H9 (cell line): ENCODE measurements at regions not wholly inside any gene's neighbourhood (a gene's known extent, or its start where the extent isn't known, plus 50 kb on each side); places are given as distances from the start of the nearest gene placed in this dataset.

Source experiments
- DNase-seq: peaks from one replicate; pipeline ENCODE4 v3.0.0-alpha.2; 2017
- H2AFZ ChIP-seq: one replicate; pipeline ENCODE4 v1.6.1; 2013; ENCODE audit warnings: mild to moderate bottlenecking, low read length, control low read depth, moderate library complexity
- H2AK5ac ChIP-seq: 2 replicates; pipeline ENCODE4 v1.6.1; 2013; ENCODE audit warnings: low read length, control low read depth, mixed read lengths; ENCODE audit not compliant: insufficient read length
- H2BK120ac ChIP-seq: one replicate; pipeline ENCODE4 v1.6.1; 2013; ENCODE audit warnings: low read depth, mild to moderate bottlenecking, low read length, control low read depth, inconsistent platforms; ENCODE audit not compliant: poor library complexity, severe bottlenecking
- H2BK12ac ChIP-seq: 2 replicates; pipeline ENCODE4 v1.6.1; 2013; ENCODE audit warnings: low read length, control low read depth, mixed read lengths, low read depth; ENCODE audit not compliant: insufficient read length
- H2BK15ac ChIP-seq: 2 replicates; pipeline ENCODE4 v1.6.1; 2013; ENCODE audit warnings: low read depth, low read length, control low read depth
- H2BK20ac ChIP-seq: one replicate; pipeline ENCODE4 v1.6.1; 2013; ENCODE audit warnings: low read depth, mild to moderate bottlenecking, low read length, control low read depth, inconsistent platforms; ENCODE audit not compliant: poor library complexity, severe bottlenecking
- H2BK5ac ChIP-seq: 2 replicates; pipeline ENCODE4 v1.6.1; 2013; ENCODE audit warnings: low read length, control low read depth, mixed read lengths; ENCODE audit not compliant: insufficient read length
- H3K14ac ChIP-seq: 2 replicates; pipeline ENCODE4 v1.6.1; 2013; ENCODE audit warnings: low read length, control low read depth; ENCODE audit not compliant: insufficient read depth
- H3K18ac ChIP-seq: 2 replicates; pipeline ENCODE4 v1.6.1; 2013; ENCODE audit warnings: low read depth, mild to moderate bottlenecking, mixed read lengths, low read length, control low read depth; ENCODE audit not compliant: insufficient read length
- H3K23ac ChIP-seq: 2 replicates; pipeline ENCODE4 v1.6.1; 2013; ENCODE audit warnings: low read length, control low read depth, mixed read lengths, low read depth; ENCODE audit not compliant: insufficient read length
- H3K23me2 ChIP-seq: 2 replicates; pipeline ENCODE4 v1.6.1; 2013; ENCODE audit warnings: low read depth, mild to moderate bottlenecking, mixed read lengths, low read length, control low read depth; ENCODE audit not compliant: insufficient read length, poor library complexity, severe bottlenecking
- H3K27ac ChIP-seq: 2 replicates; pipeline ENCODE4 v1.5.1; 2013; ENCODE audit warnings: low read length, control low read depth, mixed read lengths, low read depth; ENCODE audit not compliant: insufficient read length
- H3K27me3 ChIP-seq: 2 replicates; pipeline ENCODE4 v1.6.1; 2013; ENCODE audit warnings: low read length, control low read depth, inconsistent platforms; ENCODE audit not compliant: insufficient read depth
- H3K4ac ChIP-seq: 2 replicates; pipeline ENCODE4 v1.6.1; 2013; ENCODE audit warnings: low read depth, mild to moderate bottlenecking, control low read depth, inconsistent platforms, low read length, moderate library complexity
- H3K4me1 ChIP-seq: 2 replicates; pipeline ENCODE4 v1.6.1; 2013; ENCODE audit warnings: low read length, control low read depth, inconsistent platforms; ENCODE audit not compliant: insufficient read depth
- H3K4me2 ChIP-seq: 2 replicates; pipeline ENCODE4 v1.6.1; 2013; ENCODE audit warnings: low read length, control low read depth, mixed read lengths; ENCODE audit not compliant: insufficient read length, insufficient read depth
- H3K56ac ChIP-seq: 2 replicates; pipeline ENCODE4 v1.6.1; 2013; ENCODE audit warnings: low read depth, mild to moderate bottlenecking, mixed read lengths, low read length, control low read depth; ENCODE audit not compliant: insufficient read length
- H3K79me1 ChIP-seq: 2 replicates; pipeline ENCODE4 v1.6.1; 2013; ENCODE audit warnings: low read depth, mild to moderate bottlenecking, moderate library complexity, low read length, control low read depth, inconsistent platforms; ENCODE audit not compliant: insufficient read depth, poor library complexity, severe bottlenecking
- H3K79me2 ChIP-seq: 2 replicates; pipeline ENCODE4 v1.6.1; 2013; ENCODE audit warnings: low read length, control low read depth, inconsistent platforms; ENCODE audit not compliant: insufficient read depth
- H3K9ac ChIP-seq: 2 replicates; pipeline ENCODE4 v1.6.1; 2013; ENCODE audit warnings: low read length, control low read depth, mixed read lengths; ENCODE audit not compliant: insufficient read length; ENCODE audit errors: extremely low read depth
- H3K9me3 ChIP-seq: one replicate; pipeline ENCODE4 v1.6.1; 2013; ENCODE audit warnings: low read depth, low read length, inconsistent platforms; ENCODE audit not compliant: control insufficient read depth
- H3T11ph ChIP-seq: one replicate; pipeline ENCODE4 v1.6.1; 2013; ENCODE audit warnings: mild to moderate bottlenecking, low read length, control low read depth, inconsistent platforms
- H4K20me1 ChIP-seq: one replicate; pipeline ENCODE4 v1.6.1; 2013; ENCODE audit not compliant: control insufficient read depth, insufficient read length, insufficient read depth
- H4K5ac ChIP-seq: 2 replicates; pipeline ENCODE4 v1.6.1; 2013; ENCODE audit warnings: low read depth, mild to moderate bottlenecking, mixed read lengths, low read length, control low read depth; ENCODE audit not compliant: insufficient read length
- H4K8ac ChIP-seq: replicated peaks from 2 replicates; pipeline ENCODE4 v1.6.1; 2013; ENCODE audit warnings: low read length, control low read depth, mixed read lengths, low read depth; ENCODE audit not compliant: insufficient read length
- H4K91ac ChIP-seq: 2 replicates; pipeline ENCODE4 v1.6.1; 2013; ENCODE audit warnings: low read depth, mild to moderate bottlenecking, moderate library complexity, mixed read lengths, low read length, control low read depth; ENCODE audit not compliant: insufficient read length
- H3K27ac Mint-ChIP-seq, 3 experiments: 2 replicates in 2 of 3; 3 replicates in 1 of 3; pipeline ENCODE4 v1.8.0; 2020 to 2021; ENCODE audit warnings: mixed read lengths in 3 of 3, mild to moderate bottlenecking in 1 of 3, moderate library complexity in 1 of 3
- H3K27me3 Mint-ChIP-seq: 2 replicates; pipeline ENCODE4 v1.8.0; 2021; ENCODE audit warnings: low read depth, mild to moderate bottlenecking, moderate library complexity, mixed read lengths
- H3K36me3 Mint-ChIP-seq, 3 experiments: 2 replicates in 2 of 3; 3 replicates in 1 of 3; pipeline ENCODE4 v1.8.0; 2020 to 2021; ENCODE audit warnings: low read depth in 3 of 3, mixed read lengths in 3 of 3; ENCODE audit not compliant: insufficient read depth in 1 of 3
- H3K4me1 Mint-ChIP-seq, 2 experiments: 2 replicates each; pipeline ENCODE4 v1.8.0; 2020; ENCODE audit warnings: mixed read lengths in 2 of 2
- H3K4me3 Mint-ChIP-seq, 2 experiments: 2 replicates in 1 of 2; 3 replicates in 1 of 2; pipeline ENCODE4 v1.8.0; 2020 to 2021; ENCODE audit warnings: mild to moderate bottlenecking in 2 of 2, mixed read lengths in 2 of 2, moderate library complexity in 1 of 2
- H3K9me3 Mint-ChIP-seq, 2 experiments: 2 replicates in 1 of 2; 3 replicates in 1 of 2; pipeline ENCODE4 v1.8.0; 2020; ENCODE audit warnings: mild to moderate bottlenecking in 2 of 2, mixed read lengths in 2 of 2, moderate library complexity in 1 of 2
- WGBS: extraction: QIAGEN DNeasy Blood & Tissue Kit; methylation state at CpG from one replicate; pipeline ENCODE4 v1.1.7; 2013; ENCODE audit warnings: missing lambda C conversion rate, low lambda C conversion rate, mixed read lengths; ENCODE audit not compliant: insufficient read length; ENCODE audit errors: extremely low coverage; 5-methylcytosine and 5-hydroxymethylcytosine counted together
- TF ChIP-seq, protein P1 (sequence below): fragments of 200-600 bp; sonication (generic); conservative IDR thresholded peaks from 3 replicates; pipeline ENCODE4 v1.8.0; 2021; ENCODE audit warnings: antibody characterized with exemption, mild to moderate bottlenecking

DNA sequence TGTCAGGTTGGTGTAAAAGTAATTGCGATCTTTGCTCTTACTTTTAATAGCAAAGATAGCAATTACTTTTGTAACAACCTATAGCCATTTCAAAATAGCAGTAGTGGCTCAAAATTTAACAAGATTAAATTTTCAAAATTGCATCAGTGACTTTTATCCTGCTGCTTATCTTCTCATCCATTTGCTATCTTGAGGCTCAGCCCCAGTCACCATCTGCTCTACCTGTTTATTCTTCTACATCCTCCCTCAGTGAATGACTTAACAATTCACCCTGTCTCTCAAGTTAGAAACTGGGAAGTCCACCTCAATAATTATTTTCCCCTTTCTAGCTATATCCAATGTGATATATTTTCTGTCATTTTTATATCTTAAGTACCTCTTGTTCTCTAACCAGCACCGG, 148.6 kb upstream of the ZNF804A start:
- no peak overlapping the region for H2BK5ac ChIP-seq
- DNase-seq, result no peak
- H4K5ac ChIP-seq, result no peak overlapping the region
- no peak overlapping the region for H2AFZ ChIP-seq
- no peak overlapping the region for H3K18ac ChIP-seq
- no peak overlapping the region for H3K56ac ChIP-seq
- H3K14ac ChIP-seq, result no peak overlapping the region
- WGBS, result no CpG with 5 or more reads among the region's 2 CpGs
- H4K20me1 ChIP-seq, result no peaks in the 10 kb centered on the region
- H3K23ac ChIP-seq, result no peak overlapping the region
- H2BK15ac ChIP-seq, result no peak overlapping the region
- H3K4me2 ChIP-seq, result no peak overlapping the region
- H2BK120ac ChIP-seq, result no peak overlapping the region
- no peak overlapping the region for H3K4ac ChIP-seq
- Mint-ChIP-seq H3K4me3 (no peak overlapping the region), H3K9me3 (no peaks in the 10 kb centered on the region), H3K27me3 (no peaks in the 10 kb centered on the region), H3K4me1 (no peaks in the 10 kb centered on the region), H3K36me3 (no peaks in the 10 kb centered on the region), H3K27ac (no peak overlapping the region)
- no peak overlapping the region for H2BK12ac ChIP-seq
- H2BK20ac ChIP-seq, result no peak overlapping the region
- no peak overlapping the region for H4K91ac ChIP-seq
- no peaks in the 10 kb centered on the region for H3K4me1 ChIP-seq
- no peak overlapping the region for H2AK5ac ChIP-seq
- no peak overlapping the region for H3K27ac ChIP-seq
- H3K27me3 ChIP-seq, result no peaks in the 10 kb centered on the region
- no peaks in the 10 kb centered on the region for H3K9me3 ChIP-seq
- H3K23me2 ChIP-seq, result no peaks in the 10 kb centered on the region
- H3K79me2 ChIP-seq, result no peaks in the 10 kb centered on the region
- no peak overlapping the region for H4K8ac ChIP-seq
- no peak overlapping the region for H3T11ph ChIP-seq
- TF ChIP-seq, protein P1, sequence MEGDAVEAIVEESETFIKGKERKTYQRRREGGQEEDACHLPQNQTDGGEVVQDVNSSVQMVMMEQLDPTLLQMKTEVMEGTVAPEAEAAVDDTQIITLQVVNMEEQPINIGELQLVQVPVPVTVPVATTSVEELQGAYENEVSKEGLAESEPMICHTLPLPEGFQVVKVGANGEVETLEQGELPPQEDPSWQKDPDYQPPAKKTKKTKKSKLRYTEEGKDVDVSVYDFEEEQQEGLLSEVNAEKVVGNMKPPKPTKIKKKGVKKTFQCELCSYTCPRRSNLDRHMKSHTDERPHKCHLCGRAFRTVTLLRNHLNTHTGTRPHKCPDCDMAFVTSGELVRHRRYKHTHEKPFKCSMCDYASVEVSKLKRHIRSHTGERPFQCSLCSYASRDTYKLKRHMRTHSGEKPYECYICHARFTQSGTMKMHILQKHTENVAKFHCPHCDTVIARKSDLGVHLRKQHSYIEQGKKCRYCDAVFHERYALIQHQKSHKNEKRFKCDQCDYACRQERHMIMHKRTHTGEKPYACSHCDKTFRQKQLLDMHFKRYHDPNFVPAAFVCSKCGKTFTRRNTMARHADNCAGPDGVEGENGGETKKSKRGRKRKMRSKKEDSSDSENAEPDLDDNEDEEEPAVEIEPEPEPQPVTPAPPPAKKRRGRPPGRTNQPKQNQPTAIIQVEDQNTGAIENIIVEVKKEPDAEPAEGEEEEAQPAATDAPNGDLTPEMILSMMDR, result no peak
- no peak overlapping the region for H3K9ac ChIP-seq
- no peaks in the 10 kb centered on the region for H3K79me1 ChIP-seq
